NB4 (cell line): ENCODE measurements at regions not wholly inside any gene's neighbourhood (a gene's known extent, or its start where the extent isn't known, plus 50 kb on each side); places are given as distances from the start of the nearest gene placed in this dataset.

Experiments used
- CTCF ChIP-seq: IDR thresholded peaks from one replicate; pipeline ENCODE4 v1.5.1; 2012; ENCODE audit warnings: low read depth, low read length
- MAX ChIP-seq: IDR thresholded peaks from 2 replicates; pipeline ENCODE4 v1.6.1; 2011; ENCODE audit warnings: low read depth, low read length
- MYC ChIP-seq: IDR thresholded peaks from 2 replicates; pipeline ENCODE4 v1.6.1; 2011; ENCODE audit warnings: low read depth, low read length
- POLR2A ChIP-seq: IDR thresholded peaks from 2 replicates; pipeline ENCODE4 v1.6.1; 2011; ENCODE audit warnings: mild to moderate bottlenecking; ENCODE audit not compliant: insufficient read length; ENCODE audit errors: extremely low read depth

- TF ChIP-seq CTCF = no peak
- TF ChIP-seq MAX = no peak
- no peak for TF ChIP-seq POLR2A
- no peak for TF ChIP-seq MYC
Measured at GRCh38 chr4:128601991-128602695, 207.4 kb upstream of the JADE1 start.
